NCI-H1417 treated with DMSO at 0.1 percent for 48 hours (cell line): ENCODE measurements at regions not wholly inside any gene's neighbourhood (a gene's known extent, or its start where the extent isn't known, plus 50 kb on each side); places are given as distances from the start of the nearest gene placed in this dataset.

Experiments
- DNase-seq: peaks from one replicate; lab custom pipeline; 2025; lab: John Stamatoyannopoulos, UW

GRCh38 chr7:88700725-88701124, 58.8 kb upstream of the ZNF804B start:
- DNase-seq, result no peak

GRCh38 chr7:88694207-88694606, 65.3 kb upstream of the ZNF804B start:
- DNase-seq, result no peak

DNA sequence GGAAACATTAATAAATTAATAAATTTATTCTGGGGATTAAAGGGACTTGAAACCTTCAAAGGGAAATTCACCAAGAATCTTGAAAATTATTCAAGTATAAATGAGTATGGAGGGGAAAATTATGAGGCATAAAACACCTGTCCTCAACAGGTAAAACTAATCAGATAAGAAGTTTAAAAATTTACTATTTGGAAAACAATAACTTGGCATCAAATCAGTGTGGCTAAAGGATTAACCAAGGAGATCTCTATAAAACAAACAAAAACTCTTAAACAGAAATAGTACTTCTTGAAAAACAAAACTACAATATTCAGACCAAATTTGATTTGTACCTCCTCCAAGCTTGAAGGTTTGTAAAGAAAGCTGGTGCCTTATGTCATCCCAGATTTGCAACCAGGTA, 66.4 kb upstream of the ZNF804B start:
- no peak for DNase-seq

- DNase-seq, result no peak
These were observed 67.0 kb upstream of the ZNF804B start for GRCh38 chr7:88692493-88692892.

- DNase-seq, result no peak
These were observed 69.7 kb upstream of the ZNF804B start for GRCh38 chr7:88689821-88690220.

GRCh38 chr7:88688222-88688621, 71.3 kb upstream of the ZNF804B start:
- no peak for DNase-seq

- no peak for DNase-seq
These were observed 72.9 kb upstream of the ZNF804B start for GRCh38 chr7:88686468-88687229.

DNA sequence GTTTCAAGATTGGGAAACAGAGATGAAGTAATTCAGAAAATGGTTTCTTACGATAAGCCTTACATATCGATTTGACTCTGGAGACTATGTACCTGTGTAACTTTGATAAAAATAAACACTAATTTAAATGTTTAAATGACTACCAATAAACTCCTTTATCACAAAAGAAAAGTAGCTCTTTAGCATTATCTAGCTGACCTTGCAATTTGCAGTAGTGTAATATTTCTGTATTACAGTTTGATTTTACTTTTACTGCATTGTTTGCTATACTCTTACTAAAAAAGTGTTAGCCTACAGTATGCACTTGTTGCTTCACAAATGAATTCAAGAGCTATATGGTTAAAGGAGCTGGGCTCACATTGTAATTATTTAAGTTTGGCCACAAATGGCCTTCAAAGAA, 77.8 kb upstream of the ZNF804B start:
- DNase-seq, result no peak

DNA sequence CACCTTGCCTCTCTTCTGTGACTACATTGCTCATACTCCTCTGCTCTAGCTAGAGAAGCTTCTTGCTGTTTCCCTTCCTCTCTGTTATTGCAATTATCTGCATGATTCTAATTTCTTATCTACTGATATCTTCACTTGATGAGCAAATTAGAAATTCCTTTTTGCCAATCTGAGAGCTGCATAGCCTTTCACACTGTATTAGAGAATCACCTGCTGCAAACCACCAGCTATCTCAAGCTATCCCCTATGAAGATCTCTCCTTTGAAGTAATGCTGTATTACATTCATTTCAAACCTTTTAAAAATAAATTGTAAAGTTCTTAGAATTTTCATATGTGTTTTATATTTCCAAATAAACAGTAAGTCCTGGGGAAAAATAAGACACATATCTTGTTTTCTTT, 89.0 kb upstream of the ZNF804B start:
- DNase-seq, result no peak

DNA sequence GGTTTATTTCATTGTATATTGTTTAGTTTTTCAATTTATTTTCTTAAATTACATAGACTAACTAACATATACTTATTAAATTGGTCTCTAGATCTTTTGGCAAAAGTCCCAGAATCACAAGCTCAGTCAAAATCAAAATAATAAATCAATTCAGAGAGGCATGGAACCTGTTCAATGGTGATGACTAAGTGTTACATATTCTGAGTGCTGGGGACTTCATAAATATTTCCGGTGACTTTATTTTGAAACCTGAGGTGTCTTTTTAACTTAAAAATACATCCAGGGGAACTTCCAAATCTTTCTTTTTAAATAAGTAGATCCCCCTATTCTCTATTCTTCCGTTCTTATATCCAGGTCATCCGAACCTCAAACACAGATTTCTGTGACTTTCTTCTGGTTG, 89.6 kb upstream of the ZNF804B start:
- DNase-seq, result no peak

DNA sequence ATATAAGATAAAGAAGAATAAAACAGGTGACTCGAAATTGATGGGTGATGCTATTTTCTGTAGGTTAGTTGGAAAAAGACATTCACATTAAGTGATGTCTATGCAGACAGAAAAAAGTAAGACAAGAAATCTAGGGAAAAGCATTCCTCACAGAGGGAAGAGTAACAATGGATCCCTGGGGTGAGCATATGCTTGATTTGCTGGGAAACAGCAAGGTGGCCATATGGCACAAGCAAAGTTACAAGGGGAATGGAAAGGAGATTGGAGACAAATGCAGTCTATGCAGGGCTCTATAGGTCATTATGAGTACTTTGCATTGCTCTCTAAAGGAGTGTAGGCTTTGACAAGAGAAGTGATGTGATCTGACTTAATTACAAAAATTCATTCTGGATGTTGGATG, 90.9 kb upstream of the ZNF804B start:
- no peak for DNase-seq

- no peak for DNase-seq
These were observed 92.9 kb upstream of the ZNF804B start for GRCh38 chr7:88666626-88667025.

DNA sequence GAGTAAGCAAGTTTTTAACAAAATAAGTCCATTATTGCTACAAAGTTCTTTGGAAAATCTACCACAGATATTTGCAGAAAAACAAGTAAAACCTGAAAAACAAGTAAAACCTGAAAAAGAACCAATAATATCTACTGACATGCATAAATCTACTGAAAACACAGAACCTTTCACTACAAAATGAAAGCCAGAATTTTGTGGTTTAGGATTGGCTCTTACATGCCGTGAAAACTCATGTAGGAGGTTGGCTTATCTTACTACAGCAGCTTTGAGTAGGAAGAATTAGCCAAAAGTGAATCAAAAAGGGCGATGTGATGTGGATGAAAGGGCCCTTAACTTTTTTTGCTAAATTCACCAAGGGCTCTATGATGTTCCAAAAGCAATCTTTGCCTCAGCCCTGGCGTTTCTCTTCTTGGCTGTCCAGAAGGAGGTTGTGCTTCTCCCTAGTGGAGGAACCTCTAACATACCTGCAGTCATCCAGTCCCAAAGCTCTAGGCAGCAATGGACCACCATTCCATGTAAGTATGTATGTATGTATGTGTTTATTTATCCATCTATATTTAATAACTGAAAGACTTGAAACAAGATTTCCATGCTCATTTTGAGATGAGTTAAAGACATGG, 93.5 kb upstream of the ZNF804B start:
- no peak for DNase-seq

- no peak for DNase-seq
These were observed 94.8 kb upstream of the ZNF804B start for GRCh38 chr7:88664630-88665233.

DNA sequence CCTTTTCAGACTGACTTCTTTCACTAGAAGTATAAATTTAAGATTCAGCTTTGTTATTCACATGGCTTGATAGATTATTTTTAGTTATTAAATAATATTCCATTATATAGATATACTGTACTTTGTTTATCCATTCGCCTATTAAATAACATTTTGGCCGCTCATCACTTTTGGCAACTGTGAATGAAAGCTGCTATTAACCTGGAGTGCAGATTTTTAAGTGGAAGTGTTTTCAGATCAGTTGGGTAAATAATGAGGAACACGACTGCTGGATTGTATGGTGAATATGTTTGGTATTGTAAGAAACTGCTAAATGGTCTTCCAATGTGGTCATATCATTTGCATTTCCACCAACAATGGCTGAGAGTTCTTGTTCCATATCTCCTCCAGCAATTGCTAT, 97.6 kb upstream of the ZNF804B start:
- DNase-seq, result no peak

DNA sequence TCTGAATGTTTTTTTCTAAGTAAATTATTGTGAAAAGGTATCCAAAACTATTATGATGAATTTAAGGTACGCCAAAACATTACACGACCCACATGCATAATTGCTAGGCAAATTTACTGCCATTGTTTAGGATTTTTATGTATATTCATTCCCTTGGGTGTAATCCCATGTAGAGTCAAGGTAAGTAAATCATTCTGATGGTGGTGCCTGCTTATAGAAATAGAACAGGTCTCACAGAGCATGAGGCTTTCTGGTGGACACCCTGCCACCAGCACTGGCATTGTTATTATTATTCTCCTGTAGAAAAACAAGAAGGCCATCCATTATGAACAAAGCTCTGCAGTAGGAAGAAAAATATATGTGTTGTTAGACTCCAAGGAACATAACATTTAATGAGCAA, 111.7 kb upstream of the ZNF804B start:
- DNase-seq, result no peak

DNA sequence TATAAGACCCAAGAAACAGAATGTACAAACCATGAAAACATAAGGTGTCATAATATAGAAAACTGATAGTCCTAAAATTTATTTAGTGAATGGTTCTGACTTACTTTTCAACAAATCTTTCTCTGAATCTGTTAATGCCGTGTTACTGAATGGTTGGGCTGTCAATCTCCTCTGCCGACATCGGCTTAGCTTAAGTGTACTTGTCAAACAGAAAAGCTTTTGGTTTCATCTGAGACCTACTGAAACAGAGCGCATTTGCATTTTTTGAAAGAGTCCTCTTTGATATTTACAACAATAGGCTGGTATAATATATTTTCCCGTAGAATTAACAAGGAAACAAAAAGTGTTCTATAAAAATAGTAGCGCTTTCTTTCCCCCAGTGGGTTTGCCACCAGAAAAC, 120.9 kb upstream of the ZNF804B start:
- no peak for DNase-seq

DNA sequence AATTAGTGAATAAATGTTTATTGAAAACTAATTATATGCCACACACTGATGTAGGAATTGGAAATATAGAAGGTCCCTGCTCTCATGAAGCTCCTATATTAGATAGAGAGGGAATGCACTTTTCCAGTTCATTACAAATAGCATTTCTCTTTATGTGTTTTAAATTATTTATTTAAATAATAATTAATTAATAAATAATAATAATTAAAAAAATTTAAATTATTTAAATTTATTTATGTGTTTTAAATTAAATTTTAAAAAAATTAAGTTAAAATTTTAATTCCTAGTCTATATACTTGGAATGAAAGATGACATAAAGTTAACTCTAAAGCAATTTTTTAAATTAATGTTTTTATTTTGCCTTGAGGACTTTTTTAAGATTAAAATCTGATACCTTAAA, 121.7 kb upstream of the ZNF804B start:
- DNase-seq, result no peak

GRCh38 chr7:88635149-88635548, 124.4 kb upstream of the ZNF804B start:
- no peak for DNase-seq

DNA sequence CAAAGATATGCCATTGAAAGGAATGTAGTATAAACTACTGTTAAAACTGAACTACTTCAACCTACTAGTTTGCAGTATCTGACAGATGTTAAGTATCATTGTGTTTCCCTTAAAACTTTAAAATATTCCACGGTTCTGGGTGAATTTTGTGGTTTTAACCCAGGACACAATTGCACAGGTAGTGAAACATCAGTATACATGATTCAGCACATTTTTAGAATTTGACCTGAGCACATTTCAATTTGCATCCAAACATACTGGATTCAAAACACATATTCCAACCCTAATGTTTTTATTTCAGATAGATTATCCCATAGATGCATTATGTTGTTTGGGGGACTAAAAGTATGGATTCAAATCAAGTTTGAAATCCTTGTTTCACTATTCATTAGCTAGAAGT, 129.9 kb upstream of the ZNF804B start:
- no peak for DNase-seq

- DNase-seq, result no peak
These were observed 131.0 kb upstream of the ZNF804B start for GRCh38 chr7:88628363-88629085.

GRCh38 chr7:88617185-88617584, 142.3 kb upstream of the ZNF804B start:
- no peak for DNase-seq

- DNase-seq, result no peak
These were observed 144.2 kb upstream of the ZNF804B start for GRCh38 chr7:88615336-88615735.
